Mononuclear cell (primary cell): ENCODE measurements at regions not wholly inside any gene's neighbourhood (a gene's known extent, or its start where the extent isn't known, plus 50 kb on each side); places are given as distances from the start of the nearest gene placed in this dataset.
"Not testable (repeated sequence)": the region's sequence is repeated elsewhere in the genome, so short reads cannot be mapped to it uniquely, and the experiment has no call there.

Experiments used
- H3K27me3 ChIP-seq: 2 replicates; pipeline ENCODE4 v1.6.0; 2011; ENCODE audit warnings: low read length, control low read depth; ENCODE audit not compliant: insufficient read depth
- H3K4me1 ChIP-seq: 2 replicates; pipeline ENCODE4 v1.5.1; 2011; ENCODE audit warnings: mild to moderate bottlenecking, low read length, control low read depth; ENCODE audit not compliant: insufficient read depth
- H3K4me3 ChIP-seq: 2 replicates; pipeline ENCODE4 v1.5.1; 2011; ENCODE audit warnings: mild to moderate bottlenecking, low read length, moderate library complexity
- H3K9me3 ChIP-seq: 2 replicates; pipeline ENCODE4 v1.5.1; 2011; ENCODE audit warnings: low read depth, mild to moderate bottlenecking, control low read depth, low read length

- Histone ChIP-seq H3K4me3 (no peak overlapping the region), H3K9me3 (peaks cover 8% of the 10 kb centered on the region), H3K27me3 (no peaks in the 10 kb centered on the region), H3K4me1 (no peaks in the 10 kb centered on the region)
Measured at GRCh38 chr6:114897536-114897935, 554.7 kb upstream of the HS3ST5 start.

- Histone ChIP-seq H3K27me3 (no peaks in the 10 kb centered on the region), H3K4me1 (no peaks in the 10 kb centered on the region), H3K9me3 (no peaks in the 10 kb centered on the region), H3K4me3 (no peak overlapping the region)
Measured at GRCh38 chr6:114892211-114892610, 549.4 kb upstream of the HS3ST5 start.

GRCh38 chr6:114888241-114888640, 545.4 kb upstream of the HS3ST5 start:
- Histone ChIP-seq H3K4me1 (no peaks in the 10 kb centered on the region), H3K27me3 (no peaks in the 10 kb centered on the region), H3K4me3 (no peak overlapping the region), H3K9me3 (no peaks in the 10 kb centered on the region)

- Histone ChIP-seq H3K4me1 (no peaks in the 10 kb centered on the region), H3K4me3 (no peak overlapping the region), H3K9me3 (no peaks in the 10 kb centered on the region), H3K27me3 (no peaks in the 10 kb centered on the region)
Measured at GRCh38 chr6:114886670-114887436, 544.0 kb upstream of the HS3ST5 start.

DNA sequence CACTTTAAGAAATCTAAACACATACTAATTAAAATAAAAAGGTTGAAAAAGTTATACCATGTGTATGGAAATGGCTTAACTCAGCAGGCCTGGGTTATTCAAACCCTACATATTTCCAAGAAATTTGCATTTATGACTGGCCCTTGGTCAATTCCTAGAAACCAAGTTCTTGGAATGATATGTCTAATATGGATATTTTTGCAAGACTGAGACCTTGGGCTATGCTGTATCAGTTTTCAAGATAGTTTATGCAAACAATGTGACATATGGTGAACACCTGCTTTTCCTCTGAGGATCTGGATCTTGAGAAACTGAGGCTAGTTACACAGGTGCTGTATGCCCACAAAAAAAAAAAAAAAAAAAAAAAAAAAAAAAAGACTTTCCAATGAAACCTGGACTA, 536.9 kb upstream of the HS3ST5 start:
- no peaks in the 10 kb centered on the region for H3K4me1 ChIP-seq
- no peaks in the 10 kb centered on the region for H3K27me3 ChIP-seq
- H3K4me3 ChIP-seq = no peak overlapping the region
- no peaks in the 10 kb centered on the region for H3K9me3 ChIP-seq

GRCh38 chr6:114878091-114878490, 535.3 kb upstream of the HS3ST5 start:
- Histone ChIP-seq H3K27me3 (no peaks in the 10 kb centered on the region), H3K9me3 (no peaks in the 10 kb centered on the region), H3K4me1 (no peaks in the 10 kb centered on the region), H3K4me3 (no peak overlapping the region)

DNA sequence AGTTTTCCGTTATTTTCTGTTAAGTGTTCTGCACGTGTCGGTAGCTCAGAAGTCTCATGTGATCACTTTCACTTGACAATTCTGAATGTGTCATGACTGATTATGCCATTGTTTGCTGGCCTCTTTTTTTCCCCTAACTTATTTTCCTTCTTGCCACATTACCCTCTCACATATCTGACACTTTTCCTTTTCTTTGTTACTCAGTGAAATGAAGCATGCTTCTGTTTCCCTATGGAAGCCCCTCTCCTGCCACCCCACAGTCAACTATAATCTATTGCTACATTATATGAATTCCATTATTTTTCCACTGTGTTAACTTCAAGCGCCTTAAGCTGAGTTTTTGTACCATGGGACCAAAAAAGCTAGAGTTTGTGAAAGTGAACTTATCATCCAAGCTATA, 531.6 kb upstream of the HS3ST5 start:
- H3K27me3 ChIP-seq = no peaks in the 10 kb centered on the region
- H3K4me1 ChIP-seq = no peaks in the 10 kb centered on the region
- no peaks in the 10 kb centered on the region for H3K9me3 ChIP-seq
- no peak overlapping the region for H3K4me3 ChIP-seq

- H3K4me3 ChIP-seq = not testable (repeated sequence)
Measured at GRCh38 chr6:114865506-114865905, 522.7 kb upstream of the HS3ST5 start.

GRCh38 chr6:114863610-114864009, 520.8 kb upstream of the HS3ST5 start:
- H3K27me3 ChIP-seq = no peaks in the 10 kb centered on the region
- H3K4me1 ChIP-seq = no peaks in the 10 kb centered on the region
- no peak overlapping the region for H3K4me3 ChIP-seq
- H3K9me3 ChIP-seq = no peaks in the 10 kb centered on the region

More at GRCh38 chr6:114865506-114865905, 522.7 kb upstream of the HS3ST5 start:
- H3K9me3 ChIP-seq, H3K27me3 ChIP-seq, H3K4me1 ChIP-seq: not testable (repeated sequence)

GRCh38 chr6:114862819-114863218, 520.0 kb upstream of the HS3ST5 start:
- no peaks in the 10 kb centered on the region for H3K4me1 ChIP-seq
- H3K9me3 ChIP-seq = no peaks in the 10 kb centered on the region
- H3K27me3 ChIP-seq = no peaks in the 10 kb centered on the region
- H3K4me3 ChIP-seq = no peak overlapping the region

- H3K4me1 ChIP-seq = no peaks in the 10 kb centered on the region
- H3K4me3 ChIP-seq = no peak overlapping the region
- no peaks in the 10 kb centered on the region for H3K27me3 ChIP-seq
Measured at GRCh38 chr6:114862064-114862463, 519.2 kb upstream of the HS3ST5 start.

DNA sequence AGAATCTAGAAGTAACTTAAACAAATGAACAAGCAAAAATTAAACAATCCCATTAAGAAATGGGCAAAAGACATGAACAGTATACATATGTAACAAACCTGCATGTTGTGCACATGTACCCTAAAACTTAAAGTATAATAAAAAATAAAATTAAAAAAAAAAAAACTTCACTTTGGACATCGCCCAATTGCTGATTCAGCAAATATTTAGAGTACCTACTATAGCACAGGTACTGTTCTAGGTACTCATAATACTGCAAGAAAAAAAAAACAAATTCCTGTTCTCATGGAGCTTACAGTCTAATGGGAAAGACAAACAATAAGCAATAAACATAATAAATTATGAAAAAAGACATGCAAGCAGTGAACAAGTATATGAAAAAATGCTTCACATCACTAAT, 501.5 kb upstream of the HS3ST5 start:
- no peak overlapping the region for H3K4me3 ChIP-seq
- no peaks in the 10 kb centered on the region for H3K9me3 ChIP-seq
- no peaks in the 10 kb centered on the region for H3K27me3 ChIP-seq
- no peaks in the 10 kb centered on the region for H3K4me1 ChIP-seq

More at GRCh38 chr6:114862064-114862463, 519.2 kb upstream of the HS3ST5 start:
- H3K9me3 ChIP-seq = no peaks in the 10 kb centered on the region

DNA sequence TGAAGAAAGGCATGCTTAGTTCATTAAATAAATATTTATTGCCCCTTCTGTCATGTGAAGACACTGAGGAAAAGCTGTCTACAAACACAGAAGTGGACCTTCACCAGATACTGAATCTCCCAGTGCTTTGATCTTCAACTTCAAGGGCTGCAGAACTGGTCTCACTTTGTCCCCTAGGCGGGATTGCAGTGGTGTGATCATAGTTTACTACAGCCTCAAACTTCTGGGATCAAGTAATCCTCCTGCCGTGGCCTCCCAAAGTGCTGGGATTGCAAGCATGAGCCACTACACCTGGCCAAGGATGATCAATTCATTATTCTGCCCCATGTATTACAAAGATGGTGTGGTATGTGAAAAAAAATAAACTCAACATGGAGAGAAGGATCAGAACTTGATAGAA, 496.2 kb upstream of the HS3ST5 start:
- Histone ChIP-seq H3K27me3 (no peaks in the 10 kb centered on the region), H3K4me3 (no peak overlapping the region), H3K9me3 (no peaks in the 10 kb centered on the region)

DNA sequence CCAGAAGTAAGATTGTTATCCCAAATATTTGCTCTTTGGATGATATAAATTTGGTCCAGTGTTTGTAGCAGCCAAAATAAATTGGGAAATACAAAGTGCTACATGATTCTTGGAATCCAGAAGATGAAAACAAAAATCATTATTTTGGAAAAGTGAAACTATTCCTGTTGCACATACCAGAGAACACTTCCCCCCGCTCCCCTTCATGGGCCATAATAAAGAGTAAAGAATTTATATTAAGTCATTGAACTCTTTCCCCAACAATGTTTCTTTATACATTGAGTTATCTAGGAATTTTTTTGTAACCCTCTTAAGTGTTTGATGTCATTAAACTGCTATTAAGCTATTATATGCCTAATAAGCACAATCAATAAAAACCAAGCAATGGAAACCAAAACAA, 490.4 kb upstream of the HS3ST5 start:
- no peaks in the 10 kb centered on the region for H3K4me1 ChIP-seq
- no peaks in the 10 kb centered on the region for H3K9me3 ChIP-seq
- H3K27me3 ChIP-seq = no peaks in the 10 kb centered on the region
- no peak overlapping the region for H3K4me3 ChIP-seq

More for the DNA sequence above, 496.2 kb upstream of the HS3ST5 start:
- H3K4me1 ChIP-seq = no peaks in the 10 kb centered on the region

DNA sequence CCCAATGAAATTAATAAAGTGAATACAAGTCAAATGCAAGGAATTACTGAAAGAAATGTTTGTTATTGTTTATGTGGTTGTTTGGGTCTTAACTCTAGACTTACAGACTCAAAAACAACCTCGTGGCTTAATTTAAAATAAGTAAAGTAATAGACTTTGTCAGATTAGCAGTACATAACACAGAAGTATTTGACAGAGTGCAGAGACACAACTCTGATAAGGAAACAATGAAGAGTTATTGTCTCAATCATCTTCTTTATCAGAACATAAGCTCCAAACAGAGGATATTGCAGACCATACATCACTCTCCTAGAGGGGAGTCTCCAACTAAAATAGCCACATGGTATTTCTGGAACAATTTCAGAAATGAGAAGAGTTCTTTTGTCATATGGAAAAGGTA, 487.7 kb upstream of the HS3ST5 start:
- Histone ChIP-seq H3K4me1 (no peaks in the 10 kb centered on the region), H3K4me3 (no peak overlapping the region), H3K9me3 (no peaks in the 10 kb centered on the region), H3K27me3 (no peaks in the 10 kb centered on the region)

DNA sequence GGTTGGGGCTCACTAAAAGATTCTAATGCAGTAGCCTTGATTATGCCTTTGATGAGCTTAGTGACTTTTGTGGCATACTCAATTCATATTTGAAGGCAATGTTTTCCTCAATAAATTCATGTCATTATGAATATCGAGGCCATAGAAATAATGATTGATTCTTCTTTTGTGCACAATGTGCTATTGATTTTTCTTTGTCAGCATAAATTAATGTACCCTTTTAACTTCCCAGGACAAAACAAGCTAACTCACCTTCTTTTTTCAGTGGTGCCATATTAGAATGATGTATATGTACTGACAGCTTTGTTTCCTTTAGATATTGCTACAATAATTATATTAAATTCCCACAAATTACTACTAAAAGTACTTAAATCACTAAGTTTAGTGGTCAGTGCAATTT, 484.3 kb upstream of the HS3ST5 start:
- Histone ChIP-seq H3K4me1 (no peaks in the 10 kb centered on the region), H3K27me3 (no peaks in the 10 kb centered on the region), H3K4me3 (no peak overlapping the region), H3K9me3 (no peaks in the 10 kb centered on the region)
